ENCODE measurements at regions not wholly inside any gene's neighbourhood (a gene's known extent, or its start where the extent isn't known, plus 50 kb on each side); places are given as distances from the start of the nearest gene placed in this dataset.

- no peaks in the 10 kb centered on the region for H3K9me3 Mint-ChIP-seq
- intact Hi-C loops (cut with micrococcal nuclease) = no loop called here
- CTCF ChIA-PET = interaction anchor here (1.0 kb wide), 1 partner anchor 15 kb away, joined by 3 read pairs; no protein-coding TSS in a partner anchor
Measured at GRCh38 chr1:178572604-178573003, 59.7 kb downstream of the TEX35 start.

DNA sequence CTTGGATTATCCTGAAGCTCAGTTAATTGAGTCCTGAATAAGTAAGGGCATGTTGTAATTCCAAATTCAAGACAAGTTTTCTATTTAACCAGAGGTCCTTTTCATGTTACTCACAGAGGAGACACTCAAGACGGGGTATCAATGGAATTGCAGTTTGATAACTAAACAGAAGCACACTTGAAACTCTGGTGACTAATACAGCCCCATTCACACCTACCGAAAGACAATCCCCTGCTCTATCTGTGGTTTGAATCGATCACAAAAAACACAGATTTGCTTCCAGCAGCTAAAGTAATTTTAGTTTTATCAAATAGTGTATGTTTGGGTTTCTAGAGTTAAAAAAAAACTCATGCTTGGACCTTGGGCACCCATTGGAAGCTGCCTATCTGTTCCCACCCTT is 60.4 kb downstream of the TEX35 start:
- H3K4me3 Mint-ChIP-seq = no peak overlapping the region
- H3K27me3 Mint-ChIP-seq (ENCODE audit: low read depth) = peaks cover 8% of the 10 kb centered on the region
- H3K27ac Mint-ChIP-seq = no peak overlapping the region
- H3K36me3 Mint-ChIP-seq (ENCODE audit: low read depth) = no peaks in the 10 kb centered on the region
- DNase-seq = no peak
- intact Hi-C loops (cut with micrococcal nuclease) = no loop called here
- H3K9me3 Mint-ChIP-seq = no peaks in the 10 kb centered on the region
- CTCF ChIA-PET = no interaction called here
- no peaks in the 10 kb centered on the region for H3K4me1 Mint-ChIP-seq (ENCODE audit: low read depth)

More at GRCh38 chr1:178572604-178573003, 59.7 kb downstream of the TEX35 start:
- Mint-ChIP-seq H3K36me3 (ENCODE audit: low read depth) (no peaks in the 10 kb centered on the region), H3K27me3 (ENCODE audit: low read depth) (peaks cover 8% of the 10 kb centered on the region), H3K4me1 (ENCODE audit: low read depth) (no peaks in the 10 kb centered on the region), H3K4me3 (no peak overlapping the region), H3K27ac (no peak overlapping the region)
- no peak for DNase-seq

DNA sequence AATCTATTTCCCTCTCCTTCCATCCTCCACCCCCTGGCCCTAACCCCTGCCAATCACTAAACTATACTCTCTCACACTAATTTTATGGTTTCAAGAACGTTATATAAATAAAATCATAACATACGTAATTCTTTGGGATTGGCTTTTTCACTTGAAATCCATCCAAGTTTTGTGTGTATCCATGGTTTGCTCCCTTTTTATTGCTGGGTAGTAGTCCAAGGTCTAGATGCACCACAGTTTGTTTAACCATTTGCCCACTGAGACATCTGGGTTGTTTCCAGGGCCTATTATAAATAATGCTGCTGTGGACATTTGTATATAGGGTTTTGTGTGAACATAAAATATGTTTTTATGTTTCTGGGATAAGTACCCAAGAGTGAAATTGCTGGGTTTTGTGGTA is 61.4 kb downstream of the TEX35 start:
- Mint-ChIP-seq H3K4me3 (no peak overlapping the region), H3K27ac (no peak overlapping the region), H3K4me1 (ENCODE audit: low read depth) (no peaks in the 10 kb centered on the region), H3K36me3 (ENCODE audit: low read depth) (no peaks in the 10 kb centered on the region), H3K27me3 (ENCODE audit: low read depth) (peaks cover 8% of the 10 kb centered on the region), H3K9me3 (no peaks in the 10 kb centered on the region)
- intact Hi-C loops (cut with micrococcal nuclease) = no loop called here
- DNase-seq = no peak
- CTCF ChIA-PET = no interaction called here

GRCh38 chr1:178575611-178576361 is 62.9 kb downstream of the TEX35 start:
- Mint-ChIP-seq H3K9me3 (no peaks in the 10 kb centered on the region), H3K27me3 (ENCODE audit: low read depth) (peaks cover 4% of the 10 kb centered on the region), H3K4me3 (no peak overlapping the region), H3K4me1 (ENCODE audit: low read depth) (no peaks in the 10 kb centered on the region), H3K36me3 (ENCODE audit: low read depth) (no peaks in the 10 kb centered on the region), H3K27ac (no peak overlapping the region)
- CTCF ChIA-PET = interaction anchor here (1.4 kb wide), 1 partner anchor 32 kb away, joined by 8 read pairs; no protein-coding TSS in a partner anchor
- DNase-seq = no peak
- intact Hi-C loops (cut with micrococcal nuclease) = no loop called here

- intact Hi-C loops (cut with micrococcal nuclease) = no loop called here
- CTCF ChIA-PET = interaction anchor here (1.4 kb wide), 1 partner anchor 33 kb away, joined by 8 read pairs; no protein-coding TSS in a partner anchor
- H3K27ac Mint-ChIP-seq = no peak overlapping the region
Measured at GRCh38 chr1:178576841-178577240, 63.9 kb downstream of the TEX35 start.

DNA sequence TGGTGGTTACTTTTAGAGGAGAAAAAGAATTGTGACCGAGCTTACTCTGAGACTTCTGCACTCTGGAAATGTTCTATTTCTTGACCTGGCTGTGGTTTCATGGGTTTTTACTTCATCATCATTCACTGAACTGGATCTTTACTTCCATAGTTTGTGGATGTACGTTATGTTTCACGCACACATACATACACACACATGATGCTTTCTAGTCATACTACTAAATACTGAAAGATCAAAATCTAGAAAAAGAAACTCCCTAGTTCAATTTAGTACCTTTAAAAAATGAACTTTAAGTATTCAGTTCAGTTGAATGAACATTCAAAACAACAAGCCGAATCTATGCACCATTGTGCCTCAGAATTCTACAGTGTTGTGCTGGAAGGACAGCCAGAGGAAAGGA is 65.0 kb downstream of the TEX35 start:
- CTCF ChIA-PET = no interaction called here
- H3K36me3 Mint-ChIP-seq (ENCODE audit: low read depth) = no peaks in the 10 kb centered on the region
- intact Hi-C loops (cut with micrococcal nuclease) = no loop called here
- peaks cover 6% of the 10 kb centered on the region for H3K27me3 Mint-ChIP-seq (ENCODE audit: low read depth)
- no peaks in the 10 kb centered on the region for H3K4me1 Mint-ChIP-seq (ENCODE audit: low read depth)
- H3K27ac Mint-ChIP-seq = no peak overlapping the region
- H3K9me3 Mint-ChIP-seq = no peaks in the 10 kb centered on the region
- no peak for DNase-seq
- no peak overlapping the region for H3K4me3 Mint-ChIP-seq

More at GRCh38 chr1:178576841-178577240, 63.9 kb downstream of the TEX35 start:
- no peak overlapping the region for H3K4me3 Mint-ChIP-seq
- peaks cover 4% of the 10 kb centered on the region for H3K27me3 Mint-ChIP-seq (ENCODE audit: low read depth)
- no peak for DNase-seq
- no peaks in the 10 kb centered on the region for H3K9me3 Mint-ChIP-seq
- no peaks in the 10 kb centered on the region for H3K4me1 Mint-ChIP-seq (ENCODE audit: low read depth)
- H3K36me3 Mint-ChIP-seq (ENCODE audit: low read depth) = no peaks in the 10 kb centered on the region

GRCh38 chr1:178578541-178578940 is 65.6 kb downstream of the TEX35 start:
- Mint-ChIP-seq H3K9me3 (no peaks in the 10 kb centered on the region), H3K27me3 (ENCODE audit: low read depth) (peaks cover 6% of the 10 kb centered on the region), H3K36me3 (ENCODE audit: low read depth) (no peaks in the 10 kb centered on the region), H3K4me1 (ENCODE audit: low read depth) (no peaks in the 10 kb centered on the region), H3K4me3 (no peak overlapping the region), H3K27ac (no peak overlapping the region)
- CTCF ChIA-PET = no interaction called here
- no peak for DNase-seq
- intact Hi-C loops (cut with micrococcal nuclease) = no loop called here

GRCh38 chr1:178579095-178579494 is 66.2 kb downstream of the TEX35 start:
- Mint-ChIP-seq H3K36me3 (ENCODE audit: low read depth) (no peaks in the 10 kb centered on the region), H3K4me1 (ENCODE audit: low read depth) (no peaks in the 10 kb centered on the region), H3K27ac (no peak overlapping the region)

GRCh38 chr1:178579562-178579961 is 66.7 kb downstream of the TEX35 start:
- H3K27me3 Mint-ChIP-seq (ENCODE audit: low read depth) = peaks cover 6% of the 10 kb centered on the region
- no peaks in the 10 kb centered on the region for H3K4me1 Mint-ChIP-seq (ENCODE audit: low read depth)
- H3K36me3 Mint-ChIP-seq (ENCODE audit: low read depth) = no peaks in the 10 kb centered on the region
- intact Hi-C loops (cut with micrococcal nuclease) = no loop called here
- CTCF ChIA-PET = no interaction called here
- no peak overlapping the region for H3K4me3 Mint-ChIP-seq
- H3K9me3 Mint-ChIP-seq = no peaks in the 10 kb centered on the region
- H3K27ac Mint-ChIP-seq = no peak overlapping the region
- no peak for DNase-seq

More at GRCh38 chr1:178579095-178579494, 66.2 kb downstream of the TEX35 start:
- no peak for DNase-seq
- CTCF ChIA-PET = no interaction called here
- Mint-ChIP-seq H3K4me3 (no peak overlapping the region), H3K9me3 (no peaks in the 10 kb centered on the region), H3K27me3 (ENCODE audit: low read depth) (peaks cover 6% of the 10 kb centered on the region)
- intact Hi-C loops (cut with micrococcal nuclease) = no loop called here

- Mint-ChIP-seq H3K9me3 (no peaks in the 10 kb centered on the region), H3K4me1 (ENCODE audit: low read depth) (no peaks in the 10 kb centered on the region), H3K4me3 (no peak overlapping the region), H3K36me3 (ENCODE audit: low read depth) (no peaks in the 10 kb centered on the region), H3K27me3 (ENCODE audit: low read depth) (peaks cover 6% of the 10 kb centered on the region), H3K27ac (no peak overlapping the region)
- CTCF ChIA-PET = no interaction called here
- DNase-seq = no peak
- intact Hi-C loops (cut with micrococcal nuclease) = no loop called here
Measured at GRCh38 chr1:178580096-178580495, 67.2 kb downstream of the TEX35 start.

DNA sequence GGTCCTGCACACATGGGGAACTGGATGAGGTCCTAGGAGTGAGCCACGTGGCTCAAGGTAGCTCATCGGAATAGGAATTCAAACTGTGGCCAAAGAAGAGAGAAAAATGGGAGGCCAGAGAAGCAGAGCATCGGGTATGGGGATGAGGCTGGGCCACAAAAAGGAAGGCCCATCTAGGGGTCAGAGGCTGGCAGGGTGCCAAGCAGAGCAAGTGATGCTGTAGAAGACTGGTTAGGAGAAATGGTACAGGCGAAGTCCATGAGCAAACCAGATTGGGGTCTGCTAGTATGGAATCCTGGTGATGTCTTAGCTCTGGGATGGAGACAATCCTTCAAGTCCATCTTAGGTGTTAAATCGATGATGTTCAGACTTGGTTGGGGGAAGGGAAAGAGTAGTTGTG is 68.0 kb downstream of the TEX35 start:
- Mint-ChIP-seq H3K9me3 (no peaks in the 10 kb centered on the region), H3K4me1 (ENCODE audit: low read depth) (no peaks in the 10 kb centered on the region), H3K27me3 (ENCODE audit: low read depth) (peaks cover 5% of the 10 kb centered on the region), H3K27ac (no peak overlapping the region), H3K36me3 (ENCODE audit: low read depth) (no peaks in the 10 kb centered on the region), H3K4me3 (no peak overlapping the region)
- CTCF ChIA-PET = no interaction called here
- intact Hi-C loops (cut with micrococcal nuclease) = no loop called here
- DNase-seq = no peak

DNA sequence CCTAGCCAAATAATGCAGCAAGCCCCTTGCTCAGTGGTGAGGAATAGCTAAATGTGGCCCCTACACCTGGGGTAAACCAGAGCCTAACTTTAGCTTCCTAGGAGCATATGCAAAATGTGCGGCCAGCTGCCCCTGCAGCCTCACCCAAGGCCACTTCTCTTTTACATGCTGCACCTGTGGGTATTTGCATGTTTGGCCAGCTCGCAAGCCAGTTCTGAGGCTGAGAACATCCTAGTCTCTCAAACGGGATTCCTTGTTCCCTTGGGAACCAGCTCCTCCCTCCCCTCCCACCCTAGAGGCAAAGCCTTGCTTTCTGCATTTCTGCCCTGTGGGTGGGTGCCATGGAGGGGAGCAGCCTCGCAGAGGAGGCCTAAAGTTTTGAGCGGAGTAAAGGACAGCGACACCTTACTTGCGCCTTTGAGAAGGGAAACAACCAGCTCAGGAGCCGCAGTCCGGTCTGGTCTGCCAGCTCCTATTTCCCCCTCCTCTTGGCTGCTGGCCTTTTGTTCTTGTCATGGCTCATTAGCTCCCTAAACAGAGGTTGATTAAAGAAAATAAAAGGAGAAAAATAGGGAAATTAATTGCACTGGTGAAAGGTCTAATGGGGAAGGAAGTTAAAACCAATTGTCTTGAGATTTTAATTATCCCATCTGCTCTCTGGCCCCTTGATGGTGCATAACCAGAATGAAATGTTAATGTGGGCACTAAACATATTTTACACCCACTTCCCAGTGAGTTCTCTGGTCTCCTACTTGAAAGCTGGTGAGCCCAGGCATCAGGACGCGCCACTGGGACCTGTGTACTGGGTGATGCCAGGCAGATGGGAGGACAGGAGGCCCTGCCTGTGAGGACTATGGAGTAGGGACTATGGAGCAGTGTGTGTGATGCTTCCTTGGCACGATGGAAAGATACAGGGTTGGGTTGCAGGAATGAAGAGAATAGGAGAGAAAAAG is 68.7 kb downstream of the TEX35 start:
- CTCF ChIA-PET = interaction anchor here (0.6 kb wide), 1 partner anchor 828 kb away, joined by 3 read pairs; no protein-coding TSS in a partner anchor
- no peaks in the 10 kb centered on the region for H3K36me3 Mint-ChIP-seq (ENCODE audit: low read depth)

More for the DNA sequence above, 68.7 kb downstream of the TEX35 start:
- no peak for DNase-seq
- intact Hi-C loops (cut with micrococcal nuclease) = no loop called here
- H3K4me1 Mint-ChIP-seq (ENCODE audit: low read depth) = no peaks in the 10 kb centered on the region
- H3K27ac Mint-ChIP-seq = no peak overlapping the region
- H3K4me3 Mint-ChIP-seq = no peak overlapping the region
- peaks cover 2% of the 10 kb centered on the region for H3K27me3 Mint-ChIP-seq (ENCODE audit: low read depth)
- H3K9me3 Mint-ChIP-seq = no peaks in the 10 kb centered on the region

Data from activated naive CD4-positive, alpha-beta T cell treated with anti-CD3 and anti-CD28 coated beads for 36 hours (primary cell).